GM12878 (cell line): ENCODE measurements at regions not wholly inside any gene's neighbourhood (a gene's known extent, or its start where the extent isn't known, plus 50 kb on each side); places are given as distances from the start of the nearest gene placed in this dataset.
"Not testable (repeated sequence)": the region's sequence is repeated elsewhere in the genome, so short reads cannot be mapped to it uniquely, and the experiment has no call there.

Experiments
- ATAC-seq: fragments of 200-7000 bp; cut with Tn5 transposase; 3 replicates; pipeline ENCODE4 v1.9.1; 2020; ENCODE audit warnings: mild to moderate bottlenecking, moderate library complexity
- BruUV-seq: library from RNA; stranded (reverse); fragments of 400-500 nt; replicated peaks from 2 replicates; lab custom pipeline; 2021; lab: Mats Ljungman, UMichigan
- CTCF ChIA-PET: fragments of 300-600 bp; sonication (Branson Sonifier 250); formaldehyde crosslinking; extraction: SDS; loops from one replicate; lab custom pipeline; 2021; ENCODE audit warnings: inconsistent platforms; lab: Yijun Ruan, JAX
- POLR2A ChIA-PET: fragments of 350-600 bp; formaldehyde crosslinking; extraction: SDS; loops from one replicate; lab custom pipeline; 2021; ENCODE audit warnings: inconsistent platforms; lab: Charles Lee
- RAD21 ChIA-PET: fragments of 300-600 bp; sonication (Branson Sonifier 250); formaldehyde crosslinking; loops from one replicate; lab custom pipeline; 2023; ENCODE audit warnings: antibody characterized with exemption; ENCODE audit not compliant: unreplicated experiment; lab: Charles Lee
- SMC1A ChIA-PET: fragments of 300-600 bp; sonication (Branson Sonifier 250); formaldehyde crosslinking; loops from one replicate; lab custom pipeline; 2023; ENCODE audit not compliant: unreplicated experiment, uncharacterized antibody; lab: Charles Lee
- DNase-seq: peaks from one replicate; pipeline ENCODE4 v3.0.0-alpha.2; 2011; ENCODE audit warnings: low read depth, low spot score
- FAIRE-seq: peaks from 3 replicates; lab custom pipeline; 2011; peaks lifted over from hg19 to GRCh38; lab: Jason Lieb, UNC
- H2AFZ ChIP-seq: 2 replicates; pipeline ENCODE4 v1.6.0; 2011; ENCODE audit warnings: low read depth, low read length, control low read depth; ENCODE audit not compliant: control insufficient read depth
- H3K27ac ChIP-seq: 2 replicates; pipeline ENCODE4 v1.5.1; 2011; ENCODE audit warnings: control low read depth; ENCODE audit not compliant: control insufficient read depth, insufficient read depth
- H3K27me3 ChIP-seq, 2 experiments: replicated peaks in 1 of 2; 2 replicates each; pipeline versions ENCODE4 v1.6.0 to v1.6.1; 2011; ENCODE audit warnings: low read length in 1 of 2; ENCODE audit not compliant: control insufficient read depth in 2 of 2, insufficient read depth in 2 of 2
- H3K36me3 ChIP-seq, 2 experiments: 2 replicates each; pipeline ENCODE4 v1.5.1; 2011; ENCODE audit warnings: low read length in 1 of 2; ENCODE audit not compliant: control insufficient read depth in 2 of 2, insufficient read depth in 2 of 2
- H3K4me1 ChIP-seq: 2 replicates; pipeline ENCODE4 v1.6.1; 2011; ENCODE audit warnings: mild to moderate bottlenecking, low read length, moderate library complexity, mixed read lengths; ENCODE audit not compliant: control insufficient read depth, insufficient read depth
- H3K4me2 ChIP-seq: 2 replicates; pipeline ENCODE4 v1.6.0; 2011; ENCODE audit warnings: control low read depth; ENCODE audit not compliant: control insufficient read depth, insufficient read depth
- H3K4me3 ChIP-seq: fragments of 200-600 bp; sonication (generic); 2 replicates; pipeline ENCODE4 v1.5.1; 2016
- H3K79me2 ChIP-seq: 2 replicates; pipeline ENCODE4 v1.6.0; 2011; ENCODE audit warnings: low read length; ENCODE audit not compliant: control insufficient read depth, insufficient read depth
- H3K9ac ChIP-seq: 2 replicates; pipeline ENCODE4 v1.8.0; 2011; ENCODE audit warnings: low read length, control low read depth, mixed read lengths; ENCODE audit not compliant: control insufficient read depth, insufficient read depth
- H3K9me3 ChIP-seq: replicated peaks from 3 replicates; pipeline ENCODE4 v1.5.1; 2011; ENCODE audit warnings: mild to moderate bottlenecking, low read length; ENCODE audit not compliant: control insufficient read depth, insufficient read depth
- H4K20me1 ChIP-seq: 2 replicates; pipeline ENCODE4 v1.6.0; 2011; ENCODE audit not compliant: control insufficient read depth, insufficient read depth
- WGBS: methylation state at CpG from one replicate; pipeline ENCODE4 v1.1.6; 2016; ENCODE audit warnings: low lambda C conversion rate; ENCODE audit not compliant: insufficient replicate concordance, insufficient coverage; ENCODE audit errors: missing lambda C conversion rate; 5-methylcytosine and 5-hydroxymethylcytosine counted together
- in situ Hi-C: fragments of 300-500 bp; cut with MboI; formaldehyde crosslinking; loops from 9 replicates; pipeline ENCODE4 v1.14.3; 2018; ENCODE audit warnings: mixed read lengths
- intact Hi-C: fragments of 100-400 bp; cut with micrococcal nuclease; formaldehyde crosslinking; loops from one replicate; pipeline ENCODE4 v1.14.2; 2022; ENCODE audit not compliant: unreplicated experiment

DNA sequence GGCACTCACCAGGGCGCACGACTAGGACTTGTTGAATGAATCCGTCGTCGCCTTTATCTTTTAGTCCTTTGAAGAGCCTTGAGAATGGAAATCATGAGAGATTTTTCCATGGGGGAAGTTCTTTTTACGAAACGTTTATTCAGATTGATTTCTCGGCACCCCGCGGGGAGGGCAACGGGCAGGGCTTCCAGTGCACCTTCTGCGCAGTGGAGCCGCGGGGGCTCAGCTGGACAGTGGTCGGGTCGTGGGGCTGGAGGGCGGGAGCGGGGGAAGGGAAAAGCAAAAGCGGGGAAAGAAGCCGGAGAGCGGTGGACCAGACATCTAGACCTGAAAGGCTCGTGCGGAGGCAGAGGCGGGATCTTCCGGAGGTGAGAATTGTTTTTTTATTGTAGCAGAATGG is 50.6 kb upstream of the NBPF20 start:
- H3K4me2 ChIP-seq, in situ Hi-C loops, POLR2A ChIA-PET, SMC1A ChIA-PET, H3K9me3 ChIP-seq, intact Hi-C loops, FAIRE-seq, H3K79me2 ChIP-seq, CTCF ChIA-PET, H3K9ac ChIP-seq, H3K27ac ChIP-seq, H3K4me3 ChIP-seq, DNase-seq, H3K27me3 ChIP-seq, RAD21 ChIA-PET, ATAC-seq, H3K4me1 ChIP-seq, H2AFZ ChIP-seq, BruUV-seq, H4K20me1 ChIP-seq, H3K36me3 ChIP-seq: not testable (repeated sequence)
- WGBS: 11% methylated on average over 16 of the region's 25 CpGs

DNA sequence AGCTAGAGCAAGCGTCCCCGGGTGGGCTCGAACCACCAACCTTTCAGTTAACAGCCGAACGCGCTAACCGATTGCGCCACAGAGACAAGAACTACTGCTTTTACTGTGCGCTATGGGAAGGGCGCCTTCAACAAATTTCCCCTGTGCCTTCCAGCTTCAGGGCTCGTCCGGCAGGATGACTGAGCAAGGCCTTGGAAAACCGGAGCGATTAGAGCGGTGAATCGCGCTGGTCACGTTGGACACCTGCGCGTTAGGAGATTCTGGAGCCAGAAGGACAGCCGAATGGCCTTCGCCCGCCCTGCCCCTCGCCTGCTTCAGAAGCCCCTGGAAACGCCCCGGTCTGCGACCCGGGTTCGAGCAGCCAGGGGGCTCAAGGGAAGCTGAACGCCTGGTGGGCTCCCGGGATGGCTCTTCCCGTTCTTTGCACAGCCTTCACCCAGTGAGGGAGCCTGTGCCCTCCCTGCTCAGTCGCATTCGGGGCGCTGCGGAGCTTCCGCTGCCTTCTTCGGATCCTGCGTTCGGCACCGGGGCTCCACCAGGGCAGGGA is 50.0 kb upstream of the NBPF20 start:
- H3K27me3 ChIP-seq, H3K9ac ChIP-seq, DNase-seq, H3K9me3 ChIP-seq, ATAC-seq, H3K4me1 ChIP-seq, RAD21 ChIA-PET, FAIRE-seq, BruUV-seq, H3K4me3 ChIP-seq, POLR2A ChIA-PET, H3K27ac ChIP-seq, CTCF ChIA-PET, H2AFZ ChIP-seq, in situ Hi-C loops, H3K36me3 ChIP-seq, H4K20me1 ChIP-seq, intact Hi-C loops, SMC1A ChIA-PET, H3K79me2 ChIP-seq, H3K4me2 ChIP-seq: not testable (repeated sequence)
- 12% methylated on average over 23 of the region's 41 CpGs for WGBS
